ENCODE measurements at regions not wholly inside any gene's neighbourhood (a gene's known extent, or its start where the extent isn't known, plus 50 kb on each side); places are given as distances from the start of the nearest gene placed in this dataset.

- TF ChIP-seq CTCF (IDR thresholded peaks at IDR 0.05) (no peak), POLR2A (IDR thresholded peaks at IDR 0.05) (no peak)
Observed at GRCh38 chrX:10078266-10078665, 78.5 kb upstream of the CLCN4 start.
